NCI-H2081 (cell line): ENCODE measurements at regions not wholly inside any gene's neighbourhood (a gene's known extent, or its start where the extent isn't known, plus 50 kb on each side); places are given as distances from the start of the nearest gene placed in this dataset.

Experiments
- DNase-seq, 2 experiments: peaks; one replicate each; lab custom pipeline; 2025; lab: John Stamatoyannopoulos, UW

DNA sequence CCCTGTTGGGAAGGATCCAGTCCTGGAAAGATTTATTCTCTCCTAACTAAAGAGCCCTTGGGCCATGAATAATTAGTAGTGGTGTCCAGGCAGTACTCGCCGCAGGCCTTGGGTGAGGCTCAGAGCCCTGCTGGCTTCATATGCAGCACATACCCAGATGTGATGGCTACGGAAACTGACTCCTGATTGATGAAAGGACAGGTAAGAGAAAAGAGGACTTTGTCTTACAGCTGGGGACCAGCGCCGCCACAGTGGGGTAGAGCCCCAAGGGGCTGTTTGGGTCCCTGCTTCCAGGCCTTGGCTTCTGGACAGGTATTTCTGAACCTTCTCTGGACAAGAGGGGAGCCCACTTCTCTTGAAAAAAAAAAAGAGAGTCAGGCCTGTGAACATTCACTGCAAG is 1680.8 kb downstream of the EFNB2 start:
- DNase-seq: no peak

- DNase-seq: no peak
These were observed 1681.5 kb downstream of the EFNB2 start for GRCh38 chr13:104854007-104854406.

DNA sequence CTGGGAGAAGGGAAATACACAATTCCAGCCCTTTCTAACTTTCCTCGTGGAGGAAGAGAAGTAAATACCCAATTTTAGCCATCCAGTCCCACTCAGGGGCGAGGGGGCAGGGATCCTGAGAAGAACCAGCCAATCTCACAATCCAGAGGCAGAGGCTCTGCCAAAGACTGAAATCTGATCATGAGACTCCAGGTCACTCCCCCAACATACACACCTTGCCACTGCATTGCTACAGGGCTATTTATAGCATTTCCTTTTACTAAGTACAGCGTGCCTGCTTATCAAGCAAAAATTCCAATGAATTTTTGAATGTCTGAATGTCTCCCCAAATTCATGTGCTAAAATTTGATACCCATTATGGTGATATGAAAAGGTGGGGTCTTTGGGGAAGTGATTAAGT is 1687.5 kb downstream of the EFNB2 start:
- no peak for DNase-seq

DNA sequence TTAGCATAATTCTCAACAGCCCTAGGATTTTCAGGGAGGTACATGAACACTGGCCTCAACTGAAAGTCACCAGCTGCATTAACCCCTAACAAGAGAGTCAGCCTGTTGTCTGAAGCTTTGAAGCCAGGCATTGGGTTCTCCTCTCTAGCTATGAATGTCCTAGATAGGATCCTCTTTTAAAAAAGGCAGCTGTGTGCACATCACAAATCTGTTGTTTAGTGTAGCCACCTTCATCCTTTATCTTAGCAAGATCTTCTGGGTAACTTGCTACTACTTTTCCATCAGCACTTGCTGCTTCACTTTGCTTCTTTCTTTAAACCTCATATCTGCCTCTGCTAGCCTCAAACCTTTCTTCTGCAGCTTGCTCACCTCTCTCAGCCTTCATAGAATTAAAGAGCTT is 1692.1 kb downstream of the EFNB2 start:
- no peak for DNase-seq

- no peak for DNase-seq
These were observed 1694.4 kb downstream of the EFNB2 start for GRCh38 chr13:104841110-104841509.

DNA sequence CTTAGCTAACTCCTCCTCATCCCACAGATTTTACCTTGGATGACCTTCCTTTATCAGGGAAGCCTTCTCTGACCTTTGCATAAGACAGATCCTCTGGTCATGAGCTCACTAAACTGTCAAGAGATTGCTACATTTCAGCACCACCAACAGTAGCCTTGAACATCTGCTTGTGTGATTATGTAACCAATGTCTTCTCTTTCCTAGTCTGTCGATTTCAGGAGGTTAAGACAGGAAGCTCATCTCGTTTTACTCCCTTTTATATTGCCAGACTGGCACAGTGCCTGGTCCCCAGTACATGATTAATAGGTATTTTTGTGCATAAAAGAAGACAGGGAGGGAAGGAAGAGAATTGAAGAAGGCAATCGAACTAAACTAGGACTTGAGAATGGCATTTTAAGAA is 1697.7 kb downstream of the EFNB2 start:
- DNase-seq: no peak

GRCh38 chr13:104833221-104833620 is 1702.2 kb downstream of the EFNB2 start:
- no peak for DNase-seq

GRCh38 chr13:104832231-104832630 is 1703.2 kb downstream of the EFNB2 start:
- DNase-seq: no peak

GRCh38 chr13:104831831-104832230 is 1703.6 kb downstream of the EFNB2 start:
- DNase-seq: no peak

DNA sequence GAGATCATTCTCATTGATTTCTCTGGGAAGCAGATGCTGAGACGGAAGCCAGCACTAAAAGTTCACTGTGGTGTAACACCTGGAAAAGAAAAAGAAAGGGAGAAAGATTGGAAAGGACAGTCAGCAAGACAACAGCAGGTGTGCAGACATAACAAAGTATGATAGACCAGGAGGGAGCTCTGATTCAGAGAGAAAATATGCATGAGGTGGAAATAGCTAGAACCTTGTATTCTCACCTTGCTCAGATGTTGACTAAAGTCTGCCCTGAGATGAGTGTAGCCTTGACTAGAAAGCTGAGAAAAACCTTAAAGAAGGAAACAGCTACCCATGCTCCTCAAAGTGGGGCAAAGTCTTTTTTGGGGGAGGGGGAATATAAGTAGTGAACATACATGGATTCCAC is 1711.8 kb downstream of the EFNB2 start:
- DNase-seq: no peak

DNA sequence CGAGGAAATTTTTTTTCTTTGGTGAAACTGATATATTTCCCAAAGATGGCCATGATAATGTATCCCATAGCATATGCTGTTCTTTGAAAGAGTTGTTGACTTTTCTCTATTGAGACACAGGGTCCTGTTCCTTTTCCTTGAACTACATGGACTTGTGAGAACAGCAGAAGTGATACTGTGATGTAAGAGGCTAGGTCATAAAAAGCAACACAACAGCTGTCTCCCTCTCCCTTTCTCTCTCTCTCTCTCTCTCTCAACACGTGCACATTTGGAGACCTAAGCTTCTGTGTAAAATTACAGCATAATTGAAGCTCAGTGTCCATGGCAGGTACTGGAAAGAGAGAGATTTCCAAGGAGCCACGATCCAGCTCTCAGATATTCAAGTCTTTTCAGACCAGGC is 1712.4 kb downstream of the EFNB2 start:
- no peak for DNase-seq

DNA sequence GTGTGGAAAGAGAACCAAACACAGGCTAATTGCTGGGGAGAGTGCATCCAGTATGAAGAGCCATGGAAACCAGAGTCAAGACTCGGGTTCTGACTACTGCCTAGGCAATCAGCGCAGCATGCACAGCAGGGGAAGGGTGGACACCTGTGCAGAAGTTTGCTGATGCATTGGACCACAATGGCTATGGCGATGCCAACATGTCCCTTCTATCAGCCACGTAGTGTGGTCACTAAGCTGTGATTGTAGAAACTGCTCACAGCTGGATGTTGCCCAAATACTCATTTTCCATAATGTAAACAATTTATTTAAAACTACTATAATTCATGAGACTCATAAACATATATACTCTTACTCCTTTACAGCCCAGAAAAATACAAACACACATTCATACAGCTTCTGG is 1718.2 kb downstream of the EFNB2 start:
- no peak for DNase-seq

DNA sequence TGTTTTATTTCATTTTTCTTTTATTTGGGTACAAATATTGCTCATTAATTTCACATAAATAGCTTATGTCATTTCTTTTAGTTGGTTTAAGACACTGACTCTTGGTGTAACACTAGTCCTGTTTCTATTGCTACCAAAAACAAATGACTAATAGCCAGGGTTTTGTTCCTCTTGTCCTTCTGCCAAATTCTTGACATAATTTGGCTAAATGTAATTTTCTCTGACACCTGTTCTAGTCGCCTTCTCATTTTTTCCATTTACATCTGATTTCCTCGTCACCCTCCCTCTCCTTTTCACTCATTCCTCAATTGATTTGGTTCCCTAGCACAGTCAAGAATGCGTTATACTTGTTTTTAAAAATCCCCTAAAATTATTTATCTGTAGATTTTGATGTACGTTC is 1718.7 kb downstream of the EFNB2 start:
- DNase-seq: no peak

DNA sequence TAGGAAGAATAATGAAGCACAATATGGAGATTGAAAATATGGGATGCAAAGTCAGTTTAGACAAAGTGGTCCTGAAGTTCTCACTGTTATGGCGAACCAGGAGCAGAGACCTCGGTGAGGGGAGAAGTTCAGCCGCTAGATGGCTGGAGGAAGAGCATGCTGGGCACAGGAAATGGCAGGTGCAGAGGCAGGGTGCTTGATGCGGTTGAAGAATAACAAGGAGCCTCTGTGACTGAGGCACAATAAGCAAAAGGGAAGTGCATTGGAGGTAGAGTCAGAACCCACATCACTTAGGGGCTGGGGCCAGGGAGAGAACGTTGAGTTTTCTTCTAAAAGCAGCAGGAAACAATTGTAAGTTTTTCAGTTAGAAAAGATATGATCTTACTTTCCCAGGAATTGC is 1725.2 kb downstream of the EFNB2 start:
- no peak for DNase-seq

GRCh38 chr13:104809483-104809882 is 1726.0 kb downstream of the EFNB2 start:
- no peak for DNase-seq

DNA sequence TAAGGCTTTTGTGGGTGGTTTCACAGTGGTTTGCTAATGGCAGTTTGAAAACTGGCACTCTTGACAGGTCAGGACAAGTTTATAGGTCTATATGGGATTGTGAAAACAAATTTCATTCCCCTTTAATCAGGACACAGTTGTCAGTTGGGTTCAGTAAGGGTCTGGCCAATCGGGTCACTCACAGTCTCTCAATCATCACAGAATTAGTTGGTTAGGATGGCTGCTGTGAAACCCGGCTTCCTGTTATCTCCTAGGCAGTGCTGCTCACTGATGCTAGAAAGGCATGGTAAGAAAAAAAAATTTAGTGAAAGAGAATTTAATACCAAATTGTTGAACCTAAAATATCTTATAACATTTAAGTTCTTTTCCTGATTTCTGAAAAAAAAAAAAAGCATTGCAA is 1730.1 kb downstream of the EFNB2 start:
- no peak for DNase-seq

DNA sequence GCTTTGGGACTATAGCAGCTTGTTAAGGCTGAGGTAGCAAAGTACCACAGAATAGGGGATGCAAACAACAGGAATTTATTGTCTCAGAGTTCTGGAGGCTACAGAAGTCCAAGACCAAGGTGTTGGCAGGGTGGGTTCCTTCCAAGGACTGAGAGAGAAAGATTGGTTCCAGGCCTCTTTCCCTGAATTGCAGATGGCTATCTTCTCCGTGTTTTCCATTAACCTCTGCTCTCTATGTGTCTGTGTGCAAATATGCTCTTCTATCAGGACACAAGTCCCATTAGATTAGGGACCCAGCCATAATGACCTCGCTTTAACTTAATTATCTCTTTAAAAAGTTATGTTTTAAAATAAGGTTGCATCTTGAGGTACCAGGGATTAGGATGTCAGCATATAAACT is 1732.9 kb upstream of the SLC10A2 start:
- DNase-seq: no peak

DNA sequence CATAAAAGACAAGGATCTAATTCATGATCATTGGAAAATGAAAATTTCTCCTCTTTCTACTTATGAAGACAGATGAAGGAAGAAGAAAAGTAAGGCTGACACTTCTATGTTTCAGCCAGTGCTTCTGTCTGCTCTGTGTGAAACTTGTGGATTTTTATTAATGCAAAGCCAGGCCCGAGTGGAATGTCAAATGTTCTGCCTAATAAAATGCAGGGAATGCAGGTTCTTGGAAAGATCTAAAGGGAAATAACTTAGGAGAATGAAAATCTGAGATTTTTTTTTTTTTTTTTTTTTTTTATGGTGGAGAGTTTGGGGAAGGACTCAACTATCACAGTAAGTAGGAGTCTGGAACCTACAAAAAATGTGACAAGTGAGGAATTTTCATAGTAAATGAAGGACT is 1732.3 kb upstream of the SLC10A2 start:
- DNase-seq: no peak

DNA sequence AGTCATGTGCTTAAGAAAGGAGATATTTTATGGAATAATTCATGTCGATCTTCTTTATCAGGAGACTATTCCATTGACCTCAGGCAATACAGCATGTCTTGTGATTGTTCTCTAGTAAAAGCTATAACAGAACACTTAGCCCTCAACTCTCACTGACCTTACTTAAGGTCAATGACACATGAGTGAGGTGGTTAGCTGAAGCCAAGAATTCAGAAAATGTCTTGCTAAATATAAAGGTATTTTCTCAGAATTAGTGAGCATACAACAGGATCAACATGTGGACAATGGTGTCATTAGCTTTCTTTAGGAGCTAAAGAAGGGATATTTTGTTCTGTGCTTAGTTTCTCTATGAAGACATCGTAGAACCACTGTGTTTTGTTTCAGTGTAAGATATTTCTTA is 1730.4 kb upstream of the SLC10A2 start:
- no peak for DNase-seq

DNA sequence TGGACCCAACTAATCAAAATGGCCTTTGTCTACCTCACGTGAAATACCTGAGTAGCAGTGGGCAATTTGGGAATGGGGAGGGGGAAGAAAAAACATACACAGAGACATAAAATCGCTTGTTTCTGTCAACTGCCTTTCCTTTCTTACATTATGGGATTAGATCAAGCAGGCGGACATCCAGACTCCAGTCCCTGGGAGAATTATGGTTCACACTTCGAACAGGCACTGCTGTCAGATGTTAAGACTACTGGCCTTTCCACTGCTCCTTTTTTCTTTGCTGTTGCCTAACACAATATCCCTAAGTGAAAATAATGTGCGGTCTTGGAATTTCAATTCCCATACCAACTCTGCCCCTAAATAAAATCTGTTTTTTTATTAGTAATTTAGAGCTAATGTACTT is 1719.7 kb upstream of the SLC10A2 start:
- DNase-seq: no peak

- no peak for DNase-seq
These were observed 1718.7 kb upstream of the SLC10A2 start for GRCh38 chr13:104784891-104785290.

- no peak for DNase-seq
These were observed 1716.5 kb upstream of the SLC10A2 start for GRCh38 chr13:104782741-104783140.

- peak in 1 of 2 experiments; percentile 12 for DNase-seq
These were observed 1713.2 kb upstream of the SLC10A2 start for GRCh38 chr13:104779311-104779993.

GRCh38 chr13:104773775-104774174 is 1707.6 kb upstream of the SLC10A2 start:
- DNase-seq: peak; percentile 35 to 50

GRCh38 chr13:104769545-104769944 is 1703.3 kb upstream of the SLC10A2 start:
- no peak for DNase-seq
